Smooth muscle cell (in vitro differentiated cells): ENCODE measurements at regions not wholly inside any gene's neighbourhood (a gene's known extent, or its start where the extent isn't known, plus 50 kb on each side); places are given as distances from the start of the nearest gene placed in this dataset.

Experiments used
- DNase-seq: peaks from one replicate; lab custom pipeline; 2025; ENCODE audit not compliant: unreplicated experiment; lab: John Stamatoyannopoulos, UW
- H2AFZ ChIP-seq: fragments of 200-600 bp; sonication (generic); 2 replicates; pipeline ENCODE4 v1.6.0; 2016; ENCODE audit warnings: antibody characterized with exemption, low read depth, mild to moderate bottlenecking
- H3F3A ChIP-seq: fragments of 200-600 bp; sonication (generic); 2 replicates; pipeline ENCODE4 v1.6.0; 2017; ENCODE audit warnings: antibody characterized with exemption, low read depth
- H3K27ac ChIP-seq: fragments of 200-600 bp; sonication (generic); 2 replicates; pipeline ENCODE4 v1.5.1; 2016; ENCODE audit warnings: low read depth, mild to moderate bottlenecking
- H3K27me3 ChIP-seq: fragments of 200-600 bp; sonication (generic); 2 replicates; pipeline ENCODE4 v1.6.1; 2016; ENCODE audit warnings: low read depth, mild to moderate bottlenecking
- H3K36me3 ChIP-seq: fragments of 200-600 bp; sonication (generic); 2 replicates; pipeline ENCODE4 v1.5.1; 2016; ENCODE audit warnings: low read depth
- H3K4me1 ChIP-seq: fragments of 200-600 bp; sonication (generic); 2 replicates; pipeline ENCODE4 v1.5.1; 2016; ENCODE audit warnings: low read depth
- H3K4me2 ChIP-seq: fragments of 200-600 bp; sonication (generic); 2 replicates; pipeline ENCODE4 v1.6.0; 2016; ENCODE audit warnings: mild to moderate bottlenecking
- H3K4me3 ChIP-seq: fragments of 200-600 bp; sonication (generic); 2 replicates; pipeline ENCODE4 v1.5.1; 2016; ENCODE audit warnings: mild to moderate bottlenecking
- H3K79me2 ChIP-seq: fragments of 200-600 bp; sonication (generic); 2 replicates; pipeline ENCODE4 v1.6.0; 2016; ENCODE audit warnings: low read depth, mild to moderate bottlenecking
- H3K9ac ChIP-seq: fragments of 200-600 bp; sonication (generic); 2 replicates; pipeline ENCODE4 v1.6.0; 2016; ENCODE audit warnings: low read depth
- H3K9me3 ChIP-seq: fragments of 200-600 bp; sonication (generic); replicated peaks from 2 replicates; pipeline ENCODE4 v1.5.1; 2016; ENCODE audit warnings: low read depth
- H4K20me1 ChIP-seq: fragments of 200-600 bp; sonication (generic); 2 replicates; pipeline ENCODE4 v1.6.0; 2016; ENCODE audit warnings: low read depth
- whole genome bisulfite sequencing: methylation state at CpG from one replicate; pipeline ENCODE4 v1.1.7; 2016; ENCODE audit warnings: low lambda C conversion rate; 5-methylcytosine and 5-hydroxymethylcytosine counted together
- TF ChIP-seq, protein P1 (sequence below): fragments of 200-600 bp; sonication (generic); IDR thresholded peaks from 2 replicates; pipeline ENCODE4 v1.5.1; 2017; ENCODE audit warnings: borderline replicate concordance, mild to moderate bottlenecking, antibody characterized with exemption; ENCODE audit not compliant: insufficient read depth, poor library complexity, severe bottlenecking

DNA sequence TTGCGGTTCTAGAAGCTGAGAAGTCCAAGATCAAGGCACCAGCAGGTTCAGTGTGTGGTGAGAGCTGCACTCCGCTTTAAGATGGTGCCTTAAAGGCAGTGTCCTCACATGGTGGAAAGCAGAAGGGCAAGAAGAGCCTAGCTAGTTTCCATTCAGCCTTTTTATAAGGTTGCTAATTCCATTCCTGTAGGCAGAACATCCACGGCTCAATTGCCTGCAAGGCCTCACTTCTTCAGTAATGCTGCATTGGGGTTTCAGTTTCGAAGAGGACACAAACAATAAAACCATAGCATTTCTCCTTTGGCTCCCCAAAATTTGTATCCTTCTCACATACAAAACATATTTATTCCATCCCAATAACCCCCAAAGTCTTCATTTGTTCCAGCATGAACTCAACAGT, 109.5 kb upstream of the KCND2 start:
- no peaks in the 10 kb centered on the region for H3F3A ChIP-seq
- H3K79me2 ChIP-seq, result no peaks in the 10 kb centered on the region
- H2AFZ ChIP-seq, result no peak overlapping the region
- H3K4me3 ChIP-seq, result no peak overlapping the region
- H3K4me1 ChIP-seq, result no peaks in the 10 kb centered on the region
- H3K4me2 ChIP-seq, result no peak overlapping the region
- H3K27me3 ChIP-seq, result no peaks in the 10 kb centered on the region
- no peak overlapping the region for H3K9ac ChIP-seq
- H3K36me3 ChIP-seq, result no peaks in the 10 kb centered on the region
- no peak overlapping the region for H3K27ac ChIP-seq
- H3K9me3 ChIP-seq, result no peaks in the 10 kb centered on the region
- WGBS, result 96% methylated on average over 4 of the region's 4 CpGs
- TF ChIP-seq, protein P1, sequence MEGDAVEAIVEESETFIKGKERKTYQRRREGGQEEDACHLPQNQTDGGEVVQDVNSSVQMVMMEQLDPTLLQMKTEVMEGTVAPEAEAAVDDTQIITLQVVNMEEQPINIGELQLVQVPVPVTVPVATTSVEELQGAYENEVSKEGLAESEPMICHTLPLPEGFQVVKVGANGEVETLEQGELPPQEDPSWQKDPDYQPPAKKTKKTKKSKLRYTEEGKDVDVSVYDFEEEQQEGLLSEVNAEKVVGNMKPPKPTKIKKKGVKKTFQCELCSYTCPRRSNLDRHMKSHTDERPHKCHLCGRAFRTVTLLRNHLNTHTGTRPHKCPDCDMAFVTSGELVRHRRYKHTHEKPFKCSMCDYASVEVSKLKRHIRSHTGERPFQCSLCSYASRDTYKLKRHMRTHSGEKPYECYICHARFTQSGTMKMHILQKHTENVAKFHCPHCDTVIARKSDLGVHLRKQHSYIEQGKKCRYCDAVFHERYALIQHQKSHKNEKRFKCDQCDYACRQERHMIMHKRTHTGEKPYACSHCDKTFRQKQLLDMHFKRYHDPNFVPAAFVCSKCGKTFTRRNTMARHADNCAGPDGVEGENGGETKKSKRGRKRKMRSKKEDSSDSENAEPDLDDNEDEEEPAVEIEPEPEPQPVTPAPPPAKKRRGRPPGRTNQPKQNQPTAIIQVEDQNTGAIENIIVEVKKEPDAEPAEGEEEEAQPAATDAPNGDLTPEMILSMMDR, result no peak
- DNase-seq, result no peak
- H4K20me1 ChIP-seq, result no peaks in the 10 kb centered on the region

DNA sequence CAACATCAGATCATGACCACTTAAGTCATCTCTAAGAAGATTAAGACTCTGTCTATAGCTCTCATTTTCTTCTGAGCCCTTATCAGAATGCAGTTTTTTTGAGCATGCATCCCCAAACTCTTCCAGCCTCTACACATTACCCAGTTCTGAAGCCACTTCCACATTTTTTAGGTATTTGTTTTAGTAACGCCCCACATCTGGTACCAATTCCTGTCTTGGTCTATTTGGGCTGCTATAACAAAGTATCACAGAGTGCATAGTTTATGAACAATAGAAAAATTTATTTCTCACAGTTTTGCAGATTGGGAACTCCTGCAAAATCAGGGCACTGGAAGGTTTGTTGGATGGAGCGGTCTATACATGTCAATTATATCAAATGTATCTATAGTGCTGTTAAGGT, 107.7 kb upstream of the KCND2 start:
- Histone ChIP-seq H3K4me3 (no peak overlapping the region), H3K27me3 (no peaks in the 10 kb centered on the region), H2AFZ (no peak overlapping the region), H3K9me3 (no peaks in the 10 kb centered on the region), H3K79me2 (no peaks in the 10 kb centered on the region), H3F3A (no peaks in the 10 kb centered on the region), H3K9ac (no peak overlapping the region), H3K4me1 (no peaks in the 10 kb centered on the region), H4K20me1 (no peaks in the 10 kb centered on the region), H3K27ac (no peak overlapping the region), H3K36me3 (no peaks in the 10 kb centered on the region), H3K4me2 (no peak overlapping the region)
- 95% methylated on average over 2 of the region's 2 CpGs for WGBS
- DNase-seq, result no peak
- TF ChIP-seq, protein P1, result no peak

DNA sequence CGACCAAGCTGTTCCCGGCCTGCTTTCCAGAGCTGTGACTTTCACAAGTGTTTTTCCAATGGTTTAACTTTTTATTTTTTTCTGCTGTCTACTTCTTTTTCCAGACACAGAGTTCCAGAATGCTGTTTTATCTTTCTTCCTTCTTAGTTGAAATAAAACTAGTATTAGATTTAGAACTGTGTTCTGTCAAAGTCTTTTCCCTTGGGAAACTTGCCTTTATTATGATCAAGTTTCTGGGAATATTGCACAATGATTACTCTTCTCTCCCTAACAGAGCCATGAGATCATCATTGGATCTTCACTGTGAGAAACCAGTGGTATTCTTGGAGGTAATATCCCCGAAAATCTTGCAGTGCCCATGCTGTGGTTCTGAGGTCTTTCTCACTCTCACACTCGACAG, 104.9 kb upstream of the KCND2 start:
- Histone ChIP-seq H3K36me3 (no peaks in the 10 kb centered on the region), H2AFZ (peak overlapping the region; percentile 26), H3K4me3 (no peak overlapping the region), H3F3A (no peaks in the 10 kb centered on the region), H3K27ac (peak overlapping the region; percentile 44), H3K4me2 (no peak overlapping the region), H3K79me2 (no peaks in the 10 kb centered on the region), H4K20me1 (no peaks in the 10 kb centered on the region), H3K4me1 (no peaks in the 10 kb centered on the region), H3K9ac (no peak overlapping the region), H3K27me3 (no peaks in the 10 kb centered on the region), H3K9me3 (no peaks in the 10 kb centered on the region)
- no peak for DNase-seq
- TF ChIP-seq, protein P1, result no peak
- WGBS, result 42% methylated on average over 4 of the region's 4 CpGs

DNA sequence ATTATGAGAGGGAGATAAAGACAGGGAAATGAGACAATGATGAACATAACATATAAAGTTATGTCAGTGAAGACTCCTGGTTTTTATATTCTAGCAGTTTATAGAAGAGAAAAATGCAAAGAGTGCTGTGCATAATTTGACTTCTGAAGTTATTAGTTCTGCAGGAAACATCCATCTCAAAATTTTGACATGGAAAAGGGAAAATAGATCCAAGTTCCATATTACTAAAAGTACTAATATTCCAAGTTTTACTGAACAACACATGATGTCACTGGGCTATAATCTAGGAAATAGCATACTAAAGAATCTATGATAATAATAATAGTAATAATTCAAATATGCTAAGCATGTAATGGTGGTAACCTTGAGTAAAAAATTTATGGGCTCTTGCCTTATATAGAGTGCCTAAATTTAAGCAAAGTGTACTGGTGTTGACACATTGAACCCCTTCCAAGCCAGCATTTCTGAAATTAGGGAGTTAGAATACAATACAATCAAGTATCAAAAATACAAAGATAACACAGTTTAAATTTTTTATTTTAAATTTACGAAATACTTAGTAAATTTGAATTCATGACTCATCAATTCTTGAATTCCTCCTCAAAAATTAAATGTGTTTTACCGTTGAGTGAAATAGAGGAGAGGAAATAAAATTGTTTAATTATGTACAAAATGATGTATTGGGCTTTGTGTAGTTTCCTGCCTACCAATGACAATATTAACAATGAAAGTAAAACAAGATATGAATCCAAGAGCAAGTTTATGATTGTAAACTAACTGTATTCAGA, 102.8 kb upstream of the KCND2 start:
- Histone ChIP-seq H3F3A (no peaks in the 10 kb centered on the region), H3K9me3 (no peaks in the 10 kb centered on the region), H4K20me1 (no peaks in the 10 kb centered on the region), H3K4me2 (no peak overlapping the region), H3K79me2 (no peaks in the 10 kb centered on the region), H3K27ac (peak overlapping the region; percentile 9), H2AFZ (peak overlapping the region; percentile 13), H3K27me3 (no peaks in the 10 kb centered on the region), H3K36me3 (no peaks in the 10 kb centered on the region), H3K4me3 (no peak overlapping the region), H3K4me1 (no peaks in the 10 kb centered on the region), H3K9ac (no peak overlapping the region)
- TF ChIP-seq, protein P1, result no peak
- WGBS, result 73% methylated on average over 2 of the region's 2 CpGs
- DNase-seq, result no peak
